ENCODE measurements at regions not wholly inside any gene's neighbourhood (a gene's known extent, or its start where the extent isn't known, plus 50 kb on each side); places are given as distances from the start of the nearest gene placed in this dataset.

DNA sequence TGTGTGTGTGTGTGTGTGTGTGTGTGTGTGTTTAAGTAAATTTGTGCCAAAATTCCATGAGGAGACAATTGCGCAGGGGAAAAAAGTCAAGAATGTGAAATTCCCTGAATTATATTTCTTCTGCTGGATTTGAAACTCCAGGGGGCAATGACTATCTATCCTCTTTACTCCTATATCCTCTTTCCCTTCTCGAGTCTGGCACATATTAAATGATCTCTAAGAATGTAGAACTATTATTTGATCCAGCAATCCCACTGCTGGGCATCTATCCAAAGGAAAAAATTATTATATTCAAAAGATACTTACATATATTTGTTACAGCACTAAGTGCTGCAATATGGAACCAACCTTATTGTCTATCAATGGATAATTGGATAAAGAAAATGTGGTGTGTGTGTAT lies 350.1 kb upstream of the ADAMTS9 start:
- TF ChIP-seq EZH2 (IDR thresholded peaks at IDR 0.05) (no peak), POLR2AphosphoS5 (IDR thresholded peaks at IDR 0.05; ENCODE audit: borderline replicate concordance, low read depth, low read length) (no peak)

All from SK-N-MC (cell line).